Hepatic stellate cell (primary cell): ENCODE measurements at regions not wholly inside any gene's neighbourhood (a gene's known extent, or its start where the extent isn't known, plus 50 kb on each side); places are given as distances from the start of the nearest gene placed in this dataset.

Experiments used
- DNase-seq: peaks from one replicate; pipeline ENCODE4 v3.0.0; 2011; ENCODE audit warnings: low spot score

DNA sequence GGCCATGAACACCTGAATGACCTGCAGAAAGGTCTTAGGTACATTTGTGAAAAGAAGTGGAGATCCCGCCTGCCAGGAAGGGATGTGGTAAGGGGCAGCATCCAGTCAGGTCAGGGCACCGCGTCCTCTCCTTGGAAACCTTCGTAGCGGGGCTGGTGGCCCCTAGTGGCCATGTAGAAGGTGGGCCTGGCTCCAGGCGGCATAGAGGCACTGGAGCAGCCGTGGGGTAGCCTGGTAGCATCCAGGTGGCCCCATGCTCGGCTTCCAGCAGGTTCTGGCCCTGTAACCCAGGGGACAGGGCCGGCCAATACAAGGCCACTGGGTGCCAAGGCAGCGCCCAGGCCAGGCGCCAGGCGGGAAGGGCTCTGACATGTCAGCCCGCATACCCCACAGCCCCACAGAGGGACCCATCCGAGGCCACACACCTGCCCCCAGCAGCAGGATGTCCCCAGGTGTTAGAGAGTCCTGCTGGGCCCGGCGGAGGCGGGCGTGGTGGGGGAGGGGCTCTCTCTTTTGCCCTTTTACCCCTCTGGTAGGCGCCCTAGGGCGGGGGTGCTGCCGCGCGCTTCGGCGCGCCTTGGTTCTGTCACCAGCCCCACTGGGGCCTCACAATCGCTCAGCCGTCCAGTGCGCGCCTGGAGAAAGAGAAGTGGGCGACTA, 58.3 kb upstream of the SPATA31E1 start:
- DNase-seq = no peak

DNA sequence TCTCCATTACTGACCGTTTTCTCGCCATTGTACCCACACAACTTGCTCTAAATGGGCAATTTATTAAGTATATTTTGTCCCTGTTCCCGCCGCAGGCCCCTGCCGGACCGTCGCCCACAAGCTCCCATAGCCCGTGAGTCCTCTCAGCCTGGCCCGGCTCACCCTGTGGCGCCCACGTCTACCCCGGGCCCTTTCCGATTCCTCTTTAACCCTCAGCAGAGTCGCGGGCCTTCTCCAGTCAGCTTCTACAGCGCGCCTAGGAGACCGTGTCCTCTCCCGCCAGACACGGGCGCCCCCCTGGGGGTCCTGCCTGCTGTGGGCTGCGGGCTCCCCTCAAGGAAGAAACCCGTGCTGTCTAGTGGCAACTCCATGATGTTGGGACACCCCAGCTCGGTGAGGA, 57.8 kb upstream of the SPATA31E1 start:
- no peak for DNase-seq

DNA sequence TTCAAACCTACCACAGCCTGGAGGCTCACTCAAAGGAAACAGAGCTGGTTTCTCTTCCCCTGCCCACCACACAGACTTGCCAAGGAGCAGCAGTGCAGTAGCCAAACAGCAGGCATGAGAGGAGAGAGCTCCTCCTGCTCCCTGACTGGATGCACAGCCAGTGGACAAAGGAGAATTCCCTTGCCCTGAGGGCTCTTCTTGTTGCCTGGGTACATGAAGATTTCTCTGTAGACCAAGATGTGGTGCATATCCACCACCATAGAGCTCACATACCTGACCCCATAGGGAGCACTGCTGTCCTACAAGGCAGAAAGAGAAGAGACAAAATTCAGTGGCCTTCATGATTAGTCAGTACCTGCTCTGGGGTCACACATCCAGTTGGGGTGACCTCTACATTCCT, 56.3 kb upstream of the SPATA31E1 start:
- DNase-seq = no peak

DNA sequence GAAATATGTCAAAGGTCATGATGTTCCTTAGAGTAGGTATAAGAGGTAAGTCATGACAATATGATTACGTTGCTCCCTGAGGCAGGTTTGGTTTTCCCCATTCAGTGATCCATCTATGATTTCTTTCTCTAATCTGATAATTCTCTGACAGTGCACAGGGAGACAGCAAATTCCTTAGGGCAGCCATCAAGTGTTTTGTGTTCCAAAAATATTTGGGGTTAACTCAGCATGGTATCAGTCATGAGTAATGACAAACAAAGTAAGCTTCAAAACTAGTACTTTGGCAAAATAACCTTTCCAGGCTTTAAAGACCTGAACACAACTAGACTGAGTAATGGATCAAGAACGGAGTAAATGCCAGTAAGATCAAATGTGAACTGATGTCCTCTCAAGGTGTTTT, 55.3 kb upstream of the SPATA31E1 start:
- no peak for DNase-seq

DNA sequence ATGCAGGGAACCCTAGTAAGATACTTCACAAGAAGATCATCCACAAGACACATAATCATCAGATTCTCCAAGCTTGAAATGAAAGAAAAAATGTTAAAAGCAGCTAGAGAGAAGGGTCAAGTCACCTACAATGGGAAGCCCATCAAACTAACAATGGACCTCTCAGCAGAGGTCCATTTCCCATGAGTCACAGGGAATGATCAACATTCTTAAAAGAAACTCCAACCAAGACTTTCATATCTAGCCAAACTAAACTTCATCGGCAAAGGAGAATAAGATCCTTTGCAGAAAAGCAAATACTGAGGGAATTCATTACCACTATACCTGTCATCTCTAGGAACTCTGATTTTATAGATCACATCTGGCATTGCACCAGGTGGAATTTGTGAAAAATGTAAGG, 52.9 kb upstream of the SPATA31E1 start:
- no peak for DNase-seq

DNA sequence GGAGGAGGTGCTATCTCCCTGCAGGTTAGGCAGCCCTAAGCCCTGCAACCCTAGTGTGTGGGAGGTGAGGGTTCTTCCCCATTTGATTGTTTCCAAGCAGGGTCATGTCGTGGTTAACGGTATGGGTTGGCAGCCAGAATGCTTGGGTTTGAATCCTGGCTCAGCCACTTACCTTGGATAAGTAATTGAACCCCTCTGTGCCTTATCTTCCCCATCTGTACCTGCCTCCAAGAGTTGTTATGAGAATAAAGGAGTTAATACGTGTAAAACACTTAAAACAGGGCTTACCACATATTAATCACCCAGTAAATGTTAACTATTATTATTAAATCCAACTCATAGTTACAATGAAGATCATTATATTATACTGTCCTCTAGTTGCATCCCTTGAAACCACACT, 52.2 kb upstream of the SPATA31E1 start:
- DNase-seq = no peak

DNA sequence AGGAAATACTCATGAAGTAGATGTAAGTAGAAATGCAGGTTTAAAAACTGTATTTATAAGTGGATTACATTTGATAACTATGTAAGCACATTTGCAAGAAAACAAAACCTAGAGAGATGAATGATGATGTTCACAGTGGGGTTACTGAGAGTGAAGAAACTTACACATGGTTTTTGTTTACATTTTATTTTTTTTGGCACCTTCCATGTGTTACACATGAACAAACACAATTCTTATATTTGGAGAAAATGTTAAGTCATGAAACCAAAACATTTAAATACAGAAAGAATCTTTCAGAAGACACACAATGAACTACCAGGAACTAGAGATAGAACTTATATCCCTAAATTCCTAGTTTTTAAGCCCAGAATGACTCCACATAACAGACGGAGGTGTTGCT, 51.5 kb upstream of the SPATA31E1 start:
- no peak for DNase-seq
